ENCODE measurements at regions not wholly inside any gene's neighbourhood (a gene's known extent, or its start where the extent isn't known, plus 50 kb on each side); places are given as distances from the start of the nearest gene placed in this dataset.

GRCh38 chr3:81851176-81851575, 89.7 kb upstream of the GBE1 start:
- H3K27ac ChIP-seq (ENCODE audit: insufficient read depth in 1 of 2, low read depth in 1 of 2, low read length in 2 of 2, poor library complexity in 1 of 2, severe bottlenecking in 2 of 2) = no peak overlapping the region
- H3K9me3 ChIP-seq (ENCODE audit: control extremely low read depth in 1 of 5, control insufficient read depth in 4 of 5, insufficient read depth in 2 of 5, low read depth in 1 of 5, low read length in 4 of 5) = peaks cover 0 to 4% (median 0%) of the 10 kb centered on the region in 5 experiments
- H3K36me3 ChIP-seq (ENCODE audit: control insufficient read depth in 4 of 4, insufficient read depth in 4 of 4, low read length in 3 of 4) = no peaks in the 10 kb centered on the region
- CTCF ChIA-PET = no interaction called here
- no peak for DNase-seq
- no peaks in the 10 kb centered on the region for H3K27me3 ChIP-seq (replicated peaks in 2 of 5; ENCODE audit: control insufficient read depth in 4 of 5, insufficient read depth in 5 of 5, low read length in 4 of 5)
- POLR2A ChIA-PET = no interaction called here
- no peak overlapping the region for H3K4me3 ChIP-seq (ENCODE audit: control insufficient read depth in 1 of 7, extremely low read depth in 1 of 7, insufficient read depth in 4 of 7, low read depth in 2 of 7, low read length in 6 of 7)
- no peaks in the 10 kb centered on the region for H3K4me1 ChIP-seq (ENCODE audit: control extremely low read depth in 1 of 4, control insufficient read depth in 4 of 4, insufficient read depth in 4 of 4, low read length in 3 of 4)

- ChIA-PET POLR2A (no interaction called here), CTCF (no interaction called here)
- no CpG with 5 or more reads among the region's 1 CpG for WGBS (ENCODE audit: insufficient coverage)
- H3K27me3 ChIP-seq (replicated peaks in 2 of 5; ENCODE audit: control insufficient read depth in 4 of 5, insufficient read depth in 5 of 5, low read length in 4 of 5) = no peaks in the 10 kb centered on the region
- H3K9me3 ChIP-seq (ENCODE audit: control extremely low read depth in 1 of 5, control insufficient read depth in 4 of 5, insufficient read depth in 2 of 5, low read depth in 1 of 5, low read length in 4 of 5) = no peaks in the 10 kb centered on the region
- H3K27ac ChIP-seq (ENCODE audit: insufficient read depth in 1 of 2, low read depth in 1 of 2, low read length in 2 of 2, poor library complexity in 1 of 2, severe bottlenecking in 2 of 2) = no peak overlapping the region
- no peak overlapping the region for H3K4me3 ChIP-seq (ENCODE audit: control insufficient read depth in 1 of 7, extremely low read depth in 1 of 7, insufficient read depth in 4 of 7, low read depth in 2 of 7, low read length in 6 of 7)
- H3K36me3 ChIP-seq (ENCODE audit: control insufficient read depth in 4 of 4, insufficient read depth in 4 of 4, low read length in 3 of 4) = no peaks in the 10 kb centered on the region
- peaks cover 0 to 3% (median 0%) of the 10 kb centered on the region in 4 experiments for H3K4me1 ChIP-seq (ENCODE audit: control extremely low read depth in 1 of 4, control insufficient read depth in 4 of 4, insufficient read depth in 4 of 4, low read length in 3 of 4)
- no peak for DNase-seq
Observed at GRCh38 chr3:81846988-81847387, 85.5 kb upstream of the GBE1 start.

GRCh38 chr3:81841540-81841939, 80.1 kb upstream of the GBE1 start:
- POLR2A ChIA-PET = no interaction called here
- no peaks in the 10 kb centered on the region for H3K27me3 ChIP-seq (replicated peaks in 2 of 5; ENCODE audit: control insufficient read depth in 4 of 5, insufficient read depth in 5 of 5, low read length in 4 of 5)
- H3K4me1 ChIP-seq (ENCODE audit: control extremely low read depth in 1 of 4, control insufficient read depth in 4 of 4, insufficient read depth in 4 of 4, low read length in 3 of 4) = peaks cover 0 to 28% (median 10%) of the 10 kb centered on the region in 4 experiments
- no CpG with 5 or more reads among the region's 2 CpGs for WGBS (ENCODE audit: insufficient coverage)
- DNase-seq = peak in 2 of 3 donors; percentile 62 to 71
- no peaks in the 10 kb centered on the region for H3K36me3 ChIP-seq (ENCODE audit: control insufficient read depth in 4 of 4, insufficient read depth in 4 of 4, low read length in 3 of 4)
- H3K9me3 ChIP-seq (ENCODE audit: control extremely low read depth in 1 of 5, control insufficient read depth in 4 of 5, insufficient read depth in 2 of 5, low read depth in 1 of 5, low read length in 4 of 5) = no peaks in the 10 kb centered on the region
- no peak overlapping the region for H3K4me3 ChIP-seq (ENCODE audit: control insufficient read depth in 1 of 7, extremely low read depth in 1 of 7, insufficient read depth in 4 of 7, low read depth in 2 of 7, low read length in 6 of 7)
- CTCF ChIA-PET = interaction anchor here (0.9 to 1.0 kb wide), 2 partner anchors 12 to 21 kb away, joined by 3 read pairs; no protein-coding TSS in a partner anchor
- no peak overlapping the region for H3K27ac ChIP-seq (ENCODE audit: insufficient read depth in 1 of 2, low read depth in 1 of 2, low read length in 2 of 2, poor library complexity in 1 of 2, severe bottlenecking in 2 of 2)

GRCh38 chr3:81839504-81840094, 78.2 kb upstream of the GBE1 start:
- peak in 2 of 3 donors; percentile 33 to 57 for DNase-seq
- peaks cover 0 to 28% (median 10%) of the 10 kb centered on the region in 4 experiments for H3K4me1 ChIP-seq (ENCODE audit: control extremely low read depth in 1 of 4, control insufficient read depth in 4 of 4, insufficient read depth in 4 of 4, low read length in 3 of 4)
- no peaks in the 10 kb centered on the region for H3K27me3 ChIP-seq (replicated peaks in 2 of 5; ENCODE audit: control insufficient read depth in 4 of 5, insufficient read depth in 5 of 5, low read length in 4 of 5)
- no peaks in the 10 kb centered on the region for H3K9me3 ChIP-seq (ENCODE audit: control extremely low read depth in 1 of 5, control insufficient read depth in 4 of 5, insufficient read depth in 2 of 5, low read depth in 1 of 5, low read length in 4 of 5)
- CTCF ChIA-PET = no interaction called here
- peak overlapping the region in 1 of 7 experiments; percentile 36 for H3K4me3 ChIP-seq (ENCODE audit: control insufficient read depth in 1 of 7, extremely low read depth in 1 of 7, insufficient read depth in 4 of 7, low read depth in 2 of 7, low read length in 6 of 7)
- POLR2A ChIA-PET = no interaction called here
- no peaks in the 10 kb centered on the region for H3K36me3 ChIP-seq (ENCODE audit: control insufficient read depth in 4 of 4, insufficient read depth in 4 of 4, low read length in 3 of 4)
- no peak overlapping the region for H3K27ac ChIP-seq (ENCODE audit: insufficient read depth in 1 of 2, low read depth in 1 of 2, low read length in 2 of 2, poor library complexity in 1 of 2, severe bottlenecking in 2 of 2)
- 83% methylated on average over 1 of the region's 4 CpGs for WGBS (ENCODE audit: insufficient coverage)

- peak in 2 of 3 donors; percentile 17 to 30 for DNase-seq
- no peaks in the 10 kb centered on the region for H3K9me3 ChIP-seq (ENCODE audit: control extremely low read depth in 1 of 5, control insufficient read depth in 4 of 5, insufficient read depth in 2 of 5, low read depth in 1 of 5, low read length in 4 of 5)
- ChIA-PET POLR2A (no interaction called here), CTCF (interaction anchor here (1.1 kb wide), 1 partner anchor 257 kb away, joined by 3 read pairs; no protein-coding TSS in a partner anchor)
- no peak overlapping the region for H3K4me3 ChIP-seq (ENCODE audit: control insufficient read depth in 1 of 7, extremely low read depth in 1 of 7, insufficient read depth in 4 of 7, low read depth in 2 of 7, low read length in 6 of 7)
- no peak overlapping the region for H3K27ac ChIP-seq (ENCODE audit: insufficient read depth in 1 of 2, low read depth in 1 of 2, low read length in 2 of 2, poor library complexity in 1 of 2, severe bottlenecking in 2 of 2)
- H3K27me3 ChIP-seq (replicated peaks in 2 of 5; ENCODE audit: control insufficient read depth in 4 of 5, insufficient read depth in 5 of 5, low read length in 4 of 5) = no peaks in the 10 kb centered on the region
- peaks cover 0 to 28% (median 10%) of the 10 kb centered on the region in 4 experiments for H3K4me1 ChIP-seq (ENCODE audit: control extremely low read depth in 1 of 4, control insufficient read depth in 4 of 4, insufficient read depth in 4 of 4, low read length in 3 of 4)
- no peaks in the 10 kb centered on the region for H3K36me3 ChIP-seq (ENCODE audit: control insufficient read depth in 4 of 4, insufficient read depth in 4 of 4, low read length in 3 of 4)
- WGBS (ENCODE audit: insufficient coverage) = no CpG with 5 or more reads among the region's 1 CpG
Observed at GRCh38 chr3:81838457-81838856, 77.0 kb upstream of the GBE1 start.

GRCh38 chr3:81837071-81837593, 75.7 kb upstream of the GBE1 start:
- Histone ChIP-seq H3K4me1 (ENCODE audit: control extremely low read depth in 1 of 4, control insufficient read depth in 4 of 4, insufficient read depth in 4 of 4, low read length in 3 of 4) (peaks cover 0 to 26% (median 10%) of the 10 kb centered on the region in 4 experiments), H3K4me3 (ENCODE audit: control insufficient read depth in 1 of 7, extremely low read depth in 1 of 7, insufficient read depth in 4 of 7, low read depth in 2 of 7, low read length in 6 of 7) (no peak overlapping the region), H3K9me3 (ENCODE audit: control extremely low read depth in 1 of 5, control insufficient read depth in 4 of 5, insufficient read depth in 2 of 5, low read depth in 1 of 5, low read length in 4 of 5) (no peaks in the 10 kb centered on the region), H3K36me3 (ENCODE audit: control insufficient read depth in 4 of 4, insufficient read depth in 4 of 4, low read length in 3 of 4) (no peaks in the 10 kb centered on the region), H3K27ac (ENCODE audit: insufficient read depth in 1 of 2, low read depth in 1 of 2, low read length in 2 of 2, poor library complexity in 1 of 2, severe bottlenecking in 2 of 2) (no peak overlapping the region), H3K27me3 (replicated peaks in 2 of 5; ENCODE audit: control insufficient read depth in 4 of 5, insufficient read depth in 5 of 5, low read length in 4 of 5) (no peaks in the 10 kb centered on the region)
- DNase-seq = no peak
- 98% methylated on average over 5 of the region's 6 CpGs for WGBS (ENCODE audit: insufficient coverage)
- CTCF ChIA-PET = no interaction called here
- POLR2A ChIA-PET = no interaction called here

- no peaks in the 10 kb centered on the region for H3K36me3 ChIP-seq (ENCODE audit: control insufficient read depth in 4 of 4, insufficient read depth in 4 of 4, low read length in 3 of 4)
- POLR2A ChIA-PET = no interaction called here
- DNase-seq = no peak
- H3K4me3 ChIP-seq (ENCODE audit: control insufficient read depth in 1 of 7, extremely low read depth in 1 of 7, insufficient read depth in 4 of 7, low read depth in 2 of 7, low read length in 6 of 7) = no peak overlapping the region
- H3K4me1 ChIP-seq (ENCODE audit: control extremely low read depth in 1 of 4, control insufficient read depth in 4 of 4, insufficient read depth in 4 of 4, low read length in 3 of 4) = peaks cover 0 to 2% (median 0%) of the 10 kb centered on the region in 4 experiments
- H3K27ac ChIP-seq (ENCODE audit: insufficient read depth in 1 of 2, low read depth in 1 of 2, low read length in 2 of 2, poor library complexity in 1 of 2, severe bottlenecking in 2 of 2) = no peak overlapping the region
- H3K27me3 ChIP-seq (replicated peaks in 2 of 5; ENCODE audit: control insufficient read depth in 4 of 5, insufficient read depth in 5 of 5, low read length in 4 of 5) = no peaks in the 10 kb centered on the region
- CTCF ChIA-PET = no interaction called here
- no peaks in the 10 kb centered on the region for H3K9me3 ChIP-seq (ENCODE audit: control extremely low read depth in 1 of 5, control insufficient read depth in 4 of 5, insufficient read depth in 2 of 5, low read depth in 1 of 5, low read length in 4 of 5)
Observed at GRCh38 chr3:81829937-81830336, 68.5 kb upstream of the GBE1 start.

Measured in common myeloid progenitor, CD34-positive (primary cell).